CD14-positive monocyte (primary cell): ENCODE measurements at regions not wholly inside any gene's neighbourhood (a gene's known extent, or its start where the extent isn't known, plus 50 kb on each side); places are given as distances from the start of the nearest gene placed in this dataset.
"Not testable (repeated sequence)": the region's sequence is repeated elsewhere in the genome, so short reads cannot be mapped to it uniquely, and the experiment has no call there.

Experiments
- DNase-seq, 3 donors: peaks; one replicate each; pipeline ENCODE4 v3.0.0-alpha.2; 2011 to 2022
- H2AFZ ChIP-seq: 2 replicates; pipeline ENCODE4 v1.6.0; 2012; ENCODE audit warnings: mild to moderate bottlenecking, low read depth, low read length, inconsistent platforms; ENCODE audit not compliant: insufficient read depth, poor library complexity, severe bottlenecking
- H3K27ac ChIP-seq, 2 donors: 1 replicate in 1 of 2; 2 replicates in 1 of 2; pipeline ENCODE4 v1.5.1; 2012 to 2013; ENCODE audit warnings: low read length in 2 of 2, control low read depth in 1 of 2, inconsistent platforms in 1 of 2, low read depth in 1 of 2, mild to moderate bottlenecking in 1 of 2
- H3K27me3 ChIP-seq, 2 donors: one replicate each; pipeline versions ENCODE4 v1.6.0 to v1.6.1; 2011 to 2013; ENCODE audit warnings: low read length in 2 of 2; ENCODE audit not compliant: control insufficient read depth in 2 of 2, insufficient read depth in 2 of 2
- H3K36me3 ChIP-seq, 2 donors: replicated peaks in 1 of 2; 1 replicate in 1 of 2; 2 replicates in 1 of 2; pipeline versions ENCODE4 v1.5.1 to v1.6.1; 2012 to 2013; ENCODE audit warnings: low read length in 2 of 2, control low read depth in 1 of 2, inconsistent platforms in 1 of 2, mild to moderate bottlenecking in 1 of 2; ENCODE audit not compliant: insufficient read depth in 2 of 2, control insufficient read depth in 1 of 2
- H3K4me1 ChIP-seq, 2 donors: 1 replicate in 1 of 2; 2 replicates in 1 of 2; pipeline versions ENCODE4 v1.5.1 to v1.6.1; 2012 to 2013; ENCODE audit warnings: low read length in 2 of 2, control low read depth in 1 of 2, inconsistent platforms in 1 of 2, mild to moderate bottlenecking in 1 of 2, moderate library complexity in 1 of 2; ENCODE audit not compliant: insufficient read depth in 2 of 2, control insufficient read depth in 1 of 2
- H3K4me2 ChIP-seq: replicated peaks from 2 replicates; pipeline ENCODE3; 2012; ENCODE audit warnings: low read length, moderate library complexity, mild to moderate bottlenecking; ENCODE audit not compliant: poor library complexity, severe bottlenecking; ENCODE audit errors: extremely low read depth
- H3K4me3 ChIP-seq, 3 experiments: fragments of 200-600 bp in 1 of 3; sonication (generic) in 1 of 3; replicated peaks in 1 of 3; 1 replicate in 2 of 3; 2 replicates in 1 of 3; pipeline ENCODE4 v1.5.1; 2011 to 2013; ENCODE audit warnings: low read length in 3 of 3, mild to moderate bottlenecking in 3 of 3, control low read depth in 2 of 3, low read depth in 2 of 3, inconsistent platforms in 1 of 3, moderate library complexity in 1 of 3
- H3K79me2 ChIP-seq: 2 replicates; pipeline ENCODE4 v1.6.0; 2012; ENCODE audit warnings: mild to moderate bottlenecking, control low read depth, inconsistent platforms, low read length, moderate library complexity; ENCODE audit not compliant: insufficient read depth
- H3K9ac ChIP-seq: 2 replicates; pipeline ENCODE4 v1.6.0; 2017; ENCODE audit warnings: low read length, mild to moderate bottlenecking; ENCODE audit not compliant: insufficient read depth, poor library complexity, severe bottlenecking
- H3K9me3 ChIP-seq, 2 donors: replicated peaks in 1 of 2; 1 replicate in 1 of 2; 2 replicates in 1 of 2; pipeline versions ENCODE4 v1.5.1 to v1.6.1; 2012 to 2013; ENCODE audit warnings: low read length in 2 of 2, control low read depth in 1 of 2; ENCODE audit not compliant: control insufficient read depth in 1 of 2, insufficient read depth in 1 of 2
- H4K20me1 ChIP-seq: 2 replicates; pipeline ENCODE4 v1.6.0; 2012; ENCODE audit warnings: mild to moderate bottlenecking, low read length, control low read depth, moderate library complexity; ENCODE audit not compliant: insufficient read depth
- H3K27ac Mint-ChIP-seq, 7 donors: one replicate each; pipeline ENCODE4 v1.8.0; 2020; ENCODE audit warnings: mild to moderate bottlenecking in 7 of 7, mixed read lengths in 7 of 7, moderate library complexity in 6 of 7, inconsistent platforms in 2 of 7
- H3K27me3 Mint-ChIP-seq, 3 donors: one replicate each; pipeline ENCODE4 v1.8.0; 2021 to 2022; ENCODE audit warnings: low read depth in 3 of 3, mild to moderate bottlenecking in 3 of 3, mixed read lengths in 3 of 3, moderate library complexity in 3 of 3, inconsistent platforms in 1 of 3
- H3K36me3 Mint-ChIP-seq, 2 donors: one replicate each; pipeline ENCODE4 v1.8.0; 2020; ENCODE audit warnings: mixed read lengths in 2 of 2, inconsistent platforms in 1 of 2, mild to moderate bottlenecking in 1 of 2
- H3K4me1 Mint-ChIP-seq: one replicate; pipeline ENCODE4 v1.8.0; 2020; ENCODE audit warnings: mild to moderate bottlenecking, mixed read lengths
- H3K4me3 Mint-ChIP-seq, 2 donors: one replicate each; pipeline ENCODE4 v1.8.0; 2020; ENCODE audit warnings: mild to moderate bottlenecking in 2 of 2, mixed read lengths in 2 of 2, moderate library complexity in 1 of 2
- H3K9me3 Mint-ChIP-seq, 7 donors: one replicate each; pipeline ENCODE4 v1.8.0; 2020 to 2022; ENCODE audit warnings: mixed read lengths in 7 of 7, mild to moderate bottlenecking in 6 of 7, moderate library complexity in 6 of 7, inconsistent platforms in 2 of 7
- CTCF ChIP-seq: fragments of 200-600 bp; IDR thresholded peaks from one replicate; pipeline ENCODE4 v1.8.0; 2022; ENCODE audit warnings: antibody characterized with exemption, mild to moderate bottlenecking
- WGBS: methylation state at CpG from one replicate; pipeline ENCODE4 v1.1.5; 2013; ENCODE audit warnings: missing lambda C conversion rate; ENCODE audit not compliant: insufficient coverage; 5-methylcytosine and 5-hydroxymethylcytosine counted together
- intact Hi-C, 2 donors: fragments of 100-400 bp; cut with micrococcal nuclease; formaldehyde crosslinking; loops; one replicate each; pipeline versions ENCODE4 v1.15.0 to v1.15.1; 2023

- no peak overlapping the region for H3K27ac Mint-ChIP-seq
Measured at GRCh38 chr2:94602466-94602865, 268.8 kb upstream of the TEKT4 start.

GRCh38 chr2:94622113-94622618 is 249.1 kb upstream of the TEKT4 start:
- H3K27ac Mint-ChIP-seq = no peak overlapping the region
- 76% methylated on average over 37 of the region's 39 CpGs for whole genome bisulfite sequencing

More at GRCh38 chr2:94602466-94602865, 268.8 kb upstream of the TEKT4 start:
- H3K4me1 Mint-ChIP-seq = no peaks in the 10 kb centered on the region
- H3K27me3 Mint-ChIP-seq = peaks cover 2 to 9% (median 5%) of the 10 kb centered on the region in 3 donors
- intact Hi-C loops = no loop called here
- no peaks in the 10 kb centered on the region for H3K36me3 Mint-ChIP-seq
- H4K20me1 ChIP-seq = no peaks in the 10 kb centered on the region
- H3K9me3 ChIP-seq = no peaks in the 10 kb centered on the region
- no peak overlapping the region for H3K27ac ChIP-seq
- no peak overlapping the region for H3K4me2 ChIP-seq
- no peaks in the 10 kb centered on the region for H3K4me1 ChIP-seq
- no peak overlapping the region for H2AFZ ChIP-seq
- no peak overlapping the region for H3K4me3 ChIP-seq
- no peaks in the 10 kb centered on the region for H3K36me3 ChIP-seq
- H3K9ac ChIP-seq = no peak overlapping the region
- no peaks in the 10 kb centered on the region for H3K79me2 ChIP-seq
- no peak overlapping the region for H3K4me3 Mint-ChIP-seq
- TF ChIP-seq CTCF = no peak
- WGBS = 83% methylated on average over 5 of the region's 7 CpGs
- no peaks in the 10 kb centered on the region for H3K27me3 ChIP-seq
- no peak for DNase-seq
- peaks cover 2 to 12% (median 3%) of the 10 kb centered on the region in 7 donors for H3K9me3 Mint-ChIP-seq

GRCh38 chr2:94628953-94629352 is 242.3 kb upstream of the TEKT4 start:
- H3K27me3 ChIP-seq, H3K4me1 Mint-ChIP-seq, intact Hi-C loops, H3K27ac Mint-ChIP-seq, H3K36me3 Mint-ChIP-seq, H3K4me2 ChIP-seq, H3K4me3 ChIP-seq, H3K9me3 Mint-ChIP-seq, DNase-seq, H3K9me3 ChIP-seq, H3K27ac ChIP-seq, H3K27me3 Mint-ChIP-seq, H4K20me1 ChIP-seq, H3K4me3 Mint-ChIP-seq, H3K36me3 ChIP-seq, H3K4me1 ChIP-seq, H2AFZ ChIP-seq, H3K9ac ChIP-seq, H3K79me2 ChIP-seq: not testable (repeated sequence)
- WGBS = no CpG with 5 or more reads among the region's 1 CpG

More at GRCh38 chr2:94622113-94622618, 249.1 kb upstream of the TEKT4 start:
- H3K4me1 ChIP-seq = no peaks in the 10 kb centered on the region
- H3K27me3 ChIP-seq = no peaks in the 10 kb centered on the region
- no peak overlapping the region for H3K9ac ChIP-seq
- TF ChIP-seq CTCF = no peak
- H3K36me3 ChIP-seq = no peaks in the 10 kb centered on the region
- peaks cover 0 to 11% (median 8%) of the 10 kb centered on the region in 7 donors for H3K9me3 Mint-ChIP-seq
- DNase-seq = no peak
- H3K27me3 Mint-ChIP-seq = peaks cover 2 to 12% (median 4%) of the 10 kb centered on the region in 3 donors
- H2AFZ ChIP-seq = no peak overlapping the region
- no peaks in the 10 kb centered on the region for H4K20me1 ChIP-seq
- H3K4me2 ChIP-seq = no peak overlapping the region
- H3K4me3 ChIP-seq = no peak overlapping the region
- no peaks in the 10 kb centered on the region for H3K4me1 Mint-ChIP-seq
- no peak overlapping the region for H3K27ac ChIP-seq
- no peaks in the 10 kb centered on the region for H3K79me2 ChIP-seq
- H3K4me3 Mint-ChIP-seq = no peak overlapping the region
- no peaks in the 10 kb centered on the region for H3K36me3 Mint-ChIP-seq
- H3K9me3 ChIP-seq = peaks cover 0 to 5% of the 10 kb centered on the region in 2 donors
- intact Hi-C loops = no loop called here
